H9 (cell line): ENCODE measurements at regions not wholly inside any gene's neighbourhood (a gene's known extent, or its start where the extent isn't known, plus 50 kb on each side); places are given as distances from the start of the nearest gene placed in this dataset.

Source experiments
- DNase-seq: peaks from one replicate; pipeline ENCODE4 v3.0.0-alpha.2; 2017
- H2AFZ ChIP-seq: one replicate; pipeline ENCODE4 v1.6.1; 2013; ENCODE audit warnings: mild to moderate bottlenecking, low read length, control low read depth, moderate library complexity
- H2AK5ac ChIP-seq: 2 replicates; pipeline ENCODE4 v1.6.1; 2013; ENCODE audit warnings: low read length, control low read depth, mixed read lengths; ENCODE audit not compliant: insufficient read length
- H2BK120ac ChIP-seq: one replicate; pipeline ENCODE4 v1.6.1; 2013; ENCODE audit warnings: low read depth, mild to moderate bottlenecking, low read length, control low read depth, inconsistent platforms; ENCODE audit not compliant: poor library complexity, severe bottlenecking
- H2BK12ac ChIP-seq: 2 replicates; pipeline ENCODE4 v1.6.1; 2013; ENCODE audit warnings: low read length, control low read depth, mixed read lengths, low read depth; ENCODE audit not compliant: insufficient read length
- H2BK15ac ChIP-seq: 2 replicates; pipeline ENCODE4 v1.6.1; 2013; ENCODE audit warnings: low read depth, low read length, control low read depth
- H2BK20ac ChIP-seq: one replicate; pipeline ENCODE4 v1.6.1; 2013; ENCODE audit warnings: low read depth, mild to moderate bottlenecking, low read length, control low read depth, inconsistent platforms; ENCODE audit not compliant: poor library complexity, severe bottlenecking
- H2BK5ac ChIP-seq: 2 replicates; pipeline ENCODE4 v1.6.1; 2013; ENCODE audit warnings: low read length, control low read depth, mixed read lengths; ENCODE audit not compliant: insufficient read length
- H3K14ac ChIP-seq: 2 replicates; pipeline ENCODE4 v1.6.1; 2013; ENCODE audit warnings: low read length, control low read depth; ENCODE audit not compliant: insufficient read depth
- H3K18ac ChIP-seq: 2 replicates; pipeline ENCODE4 v1.6.1; 2013; ENCODE audit warnings: low read depth, mild to moderate bottlenecking, mixed read lengths, low read length, control low read depth; ENCODE audit not compliant: insufficient read length
- H3K23ac ChIP-seq: 2 replicates; pipeline ENCODE4 v1.6.1; 2013; ENCODE audit warnings: low read length, control low read depth, mixed read lengths, low read depth; ENCODE audit not compliant: insufficient read length
- H3K23me2 ChIP-seq: 2 replicates; pipeline ENCODE4 v1.6.1; 2013; ENCODE audit warnings: low read depth, mild to moderate bottlenecking, mixed read lengths, low read length, control low read depth; ENCODE audit not compliant: insufficient read length, poor library complexity, severe bottlenecking
- H3K27ac ChIP-seq: 2 replicates; pipeline ENCODE4 v1.5.1; 2013; ENCODE audit warnings: low read length, control low read depth, mixed read lengths, low read depth; ENCODE audit not compliant: insufficient read length
- H3K27me3 ChIP-seq: 2 replicates; pipeline ENCODE4 v1.6.1; 2013; ENCODE audit warnings: low read length, control low read depth, inconsistent platforms; ENCODE audit not compliant: insufficient read depth
- H3K4ac ChIP-seq: 2 replicates; pipeline ENCODE4 v1.6.1; 2013; ENCODE audit warnings: low read depth, mild to moderate bottlenecking, control low read depth, inconsistent platforms, low read length, moderate library complexity
- H3K4me1 ChIP-seq: 2 replicates; pipeline ENCODE4 v1.6.1; 2013; ENCODE audit warnings: low read length, control low read depth, inconsistent platforms; ENCODE audit not compliant: insufficient read depth
- H3K4me2 ChIP-seq: 2 replicates; pipeline ENCODE4 v1.6.1; 2013; ENCODE audit warnings: low read length, control low read depth, mixed read lengths; ENCODE audit not compliant: insufficient read length, insufficient read depth
- H3K56ac ChIP-seq: 2 replicates; pipeline ENCODE4 v1.6.1; 2013; ENCODE audit warnings: low read depth, mild to moderate bottlenecking, mixed read lengths, low read length, control low read depth; ENCODE audit not compliant: insufficient read length
- H3K79me1 ChIP-seq: 2 replicates; pipeline ENCODE4 v1.6.1; 2013; ENCODE audit warnings: low read depth, mild to moderate bottlenecking, moderate library complexity, low read length, control low read depth, inconsistent platforms; ENCODE audit not compliant: insufficient read depth, poor library complexity, severe bottlenecking
- H3K79me2 ChIP-seq: 2 replicates; pipeline ENCODE4 v1.6.1; 2013; ENCODE audit warnings: low read length, control low read depth, inconsistent platforms; ENCODE audit not compliant: insufficient read depth
- H3K9ac ChIP-seq: 2 replicates; pipeline ENCODE4 v1.6.1; 2013; ENCODE audit warnings: low read length, control low read depth, mixed read lengths; ENCODE audit not compliant: insufficient read length; ENCODE audit errors: extremely low read depth
- H3K9me3 ChIP-seq: one replicate; pipeline ENCODE4 v1.6.1; 2013; ENCODE audit warnings: low read depth, low read length, inconsistent platforms; ENCODE audit not compliant: control insufficient read depth
- H3T11ph ChIP-seq: one replicate; pipeline ENCODE4 v1.6.1; 2013; ENCODE audit warnings: mild to moderate bottlenecking, low read length, control low read depth, inconsistent platforms
- H4K20me1 ChIP-seq: one replicate; pipeline ENCODE4 v1.6.1; 2013; ENCODE audit not compliant: control insufficient read depth, insufficient read length, insufficient read depth
- H4K5ac ChIP-seq: 2 replicates; pipeline ENCODE4 v1.6.1; 2013; ENCODE audit warnings: low read depth, mild to moderate bottlenecking, mixed read lengths, low read length, control low read depth; ENCODE audit not compliant: insufficient read length
- H4K8ac ChIP-seq: replicated peaks from 2 replicates; pipeline ENCODE4 v1.6.1; 2013; ENCODE audit warnings: low read length, control low read depth, mixed read lengths, low read depth; ENCODE audit not compliant: insufficient read length
- H4K91ac ChIP-seq: 2 replicates; pipeline ENCODE4 v1.6.1; 2013; ENCODE audit warnings: low read depth, mild to moderate bottlenecking, moderate library complexity, mixed read lengths, low read length, control low read depth; ENCODE audit not compliant: insufficient read length
- H3K27ac Mint-ChIP-seq, 3 experiments: 2 replicates in 2 of 3; 3 replicates in 1 of 3; pipeline ENCODE4 v1.8.0; 2020 to 2021; ENCODE audit warnings: mixed read lengths in 3 of 3, mild to moderate bottlenecking in 1 of 3, moderate library complexity in 1 of 3
- H3K27me3 Mint-ChIP-seq: 2 replicates; pipeline ENCODE4 v1.8.0; 2021; ENCODE audit warnings: low read depth, mild to moderate bottlenecking, moderate library complexity, mixed read lengths
- H3K36me3 Mint-ChIP-seq, 3 experiments: 2 replicates in 2 of 3; 3 replicates in 1 of 3; pipeline ENCODE4 v1.8.0; 2020 to 2021; ENCODE audit warnings: low read depth in 3 of 3, mixed read lengths in 3 of 3; ENCODE audit not compliant: insufficient read depth in 1 of 3
- H3K4me1 Mint-ChIP-seq, 2 experiments: 2 replicates each; pipeline ENCODE4 v1.8.0; 2020; ENCODE audit warnings: mixed read lengths in 2 of 2
- H3K4me3 Mint-ChIP-seq, 2 experiments: 2 replicates in 1 of 2; 3 replicates in 1 of 2; pipeline ENCODE4 v1.8.0; 2020 to 2021; ENCODE audit warnings: mild to moderate bottlenecking in 2 of 2, mixed read lengths in 2 of 2, moderate library complexity in 1 of 2
- H3K9me3 Mint-ChIP-seq, 2 experiments: 2 replicates in 1 of 2; 3 replicates in 1 of 2; pipeline ENCODE4 v1.8.0; 2020; ENCODE audit warnings: mild to moderate bottlenecking in 2 of 2, mixed read lengths in 2 of 2, moderate library complexity in 1 of 2
- CTCF ChIP-seq: fragments of 200-600 bp; sonication (generic); conservative IDR thresholded peaks from 3 replicates; pipeline ENCODE4 v1.8.0; 2021; ENCODE audit warnings: antibody characterized with exemption, mild to moderate bottlenecking
- WGBS: extraction: QIAGEN DNeasy Blood & Tissue Kit; methylation state at CpG from one replicate; pipeline ENCODE4 v1.1.7; 2013; ENCODE audit warnings: missing lambda C conversion rate, low lambda C conversion rate, mixed read lengths; ENCODE audit not compliant: insufficient read length; ENCODE audit errors: extremely low coverage; 5-methylcytosine and 5-hydroxymethylcytosine counted together

GRCh38 chr6:90368001-90368400, 71.4 kb upstream of the BACH2 start:
- H4K5ac ChIP-seq: no peak overlapping the region
- no peak for TF ChIP-seq CTCF
- no peak overlapping the region for H3K27ac Mint-ChIP-seq
- no peak overlapping the region for H2AFZ ChIP-seq
- H3K18ac ChIP-seq: no peak overlapping the region
- no peak overlapping the region for H3K4me3 Mint-ChIP-seq
- no peak overlapping the region for H3K4me2 ChIP-seq
- H3K36me3 Mint-ChIP-seq: peaks cover 2 to 4% (median 3%) of the 10 kb centered on the region in 3 experiments; a peak in 2 of 7 replicates
- H3K4me1 ChIP-seq: peaks cover 14% of the 10 kb centered on the region
- no peak overlapping the region for H4K8ac ChIP-seq
- no peaks in the 10 kb centered on the region for H3K27me3 ChIP-seq
- no peak overlapping the region for H4K91ac ChIP-seq
- no peak overlapping the region for H3K9ac ChIP-seq
- no peaks in the 10 kb centered on the region for H3K79me1 ChIP-seq
- peaks cover 39 to 40% of the 10 kb centered on the region in 2 experiments for H3K4me1 Mint-ChIP-seq
- no peak overlapping the region for H3K14ac ChIP-seq
- H2BK5ac ChIP-seq: no peak overlapping the region
- peak overlapping the region; percentile 42 for H2AK5ac ChIP-seq
- H3K23ac ChIP-seq: no peak overlapping the region
- peaks cover 0 to 4% of the 10 kb centered on the region in 2 experiments; a peak in 1 of 5 replicates for H3K9me3 Mint-ChIP-seq
- no peak overlapping the region for H2BK12ac ChIP-seq
- H3K56ac ChIP-seq: no peak overlapping the region
- no peak for DNase-seq
- no peak overlapping the region for H3K27ac ChIP-seq
- H2BK15ac ChIP-seq: no peak overlapping the region
- no CpG with 5 or more reads among the region's 3 CpGs for WGBS
- no peaks in the 10 kb centered on the region; the same call in 1 of the 2 replicates for H3K27me3 Mint-ChIP-seq
- peak overlapping the region; percentile 17 for H3T11ph ChIP-seq
- no peaks in the 10 kb centered on the region for H4K20me1 ChIP-seq
- no peak overlapping the region for H2BK20ac ChIP-seq
- H3K9me3 ChIP-seq: no peaks in the 10 kb centered on the region
- no peaks in the 10 kb centered on the region for H3K79me2 ChIP-seq
- H3K4ac ChIP-seq: no peak overlapping the region
- no peaks in the 10 kb centered on the region for H3K23me2 ChIP-seq
- no peak overlapping the region for H2BK120ac ChIP-seq
